ENCODE measurements at regions not wholly inside any gene's neighbourhood (a gene's known extent, or its start where the extent isn't known, plus 50 kb on each side); places are given as distances from the start of the nearest gene placed in this dataset.

- no peak overlapping the region for H3K4me2 ChIP-seq (replicated peaks; ENCODE audit: extremely low read depth, low read length, poor library complexity, severe bottlenecking)
- peaks cover 0 to 4% (median 2%) of the 10 kb centered on the region in 7 donors for H3K9me3 Mint-ChIP-seq
- no peak overlapping the region for H3K9ac ChIP-seq (ENCODE audit: insufficient read depth, low read length, poor library complexity, severe bottlenecking)
- no peaks in the 10 kb centered on the region for H3K36me3 Mint-ChIP-seq
- no peaks in the 10 kb centered on the region for H3K36me3 ChIP-seq (replicated peaks in 1 of 2; ENCODE audit: control insufficient read depth in 1 of 2, insufficient read depth in 2 of 2, low read length in 2 of 2)
- no peak overlapping the region for H3K27ac Mint-ChIP-seq
- no peak for TF ChIP-seq CTCF (IDR thresholded peaks at IDR 0.05)
- H3K27me3 Mint-ChIP-seq (ENCODE audit: low read depth in 3 of 3), result peaks cover 1 to 3% (median 2%) of the 10 kb centered on the region in 3 donors
- no peak for DNase-seq
- intact Hi-C loops (cut with micrococcal nuclease), result no loop called here
- no peaks in the 10 kb centered on the region for H3K4me1 ChIP-seq (ENCODE audit: control insufficient read depth in 1 of 2, insufficient read depth in 2 of 2, low read length in 2 of 2)
- no peaks in the 10 kb centered on the region for H4K20me1 ChIP-seq (ENCODE audit: insufficient read depth, low read length)
- no peak overlapping the region for H3K4me3 ChIP-seq (replicated peaks in 1 of 3; ENCODE audit: low read depth in 2 of 3, low read length in 3 of 3)
- peak overlapping the region in 1 of 2 donors; percentile 8 for H3K4me3 Mint-ChIP-seq
- H3K27ac ChIP-seq (ENCODE audit: low read depth in 1 of 2, low read length in 2 of 2), result no peak overlapping the region
- peaks cover 3% of the 10 kb centered on the region for H3K4me1 Mint-ChIP-seq
- H3K9me3 ChIP-seq (replicated peaks in 1 of 2; ENCODE audit: control insufficient read depth in 1 of 2, insufficient read depth in 1 of 2, low read length in 2 of 2), result no peaks in the 10 kb centered on the region
- H3K79me2 ChIP-seq (ENCODE audit: insufficient read depth, low read length), result no peaks in the 10 kb centered on the region
- 100% methylated on average over 1 of the region's 1 CpG for WGBS (ENCODE audit: insufficient coverage)
- no peak overlapping the region for H2AFZ ChIP-seq (ENCODE audit: insufficient read depth, low read depth, low read length, poor library complexity, severe bottlenecking)
- no peaks in the 10 kb centered on the region for H3K27me3 ChIP-seq (ENCODE audit: control insufficient read depth in 2 of 2, insufficient read depth in 2 of 2, low read length in 2 of 2)
Measured at GRCh38 chr1:213435715-213436114, 384.7 kb downstream of the RPS6KC1 start.

GRCh38 chr1:213438339-213438738 lies 387.3 kb downstream of the RPS6KC1 start:
- DNase-seq, result no peak
- H3K4me3 ChIP-seq (replicated peaks in 1 of 3; ENCODE audit: low read depth in 2 of 3, low read length in 3 of 3), result no peak overlapping the region
- no peak overlapping the region for H3K4me2 ChIP-seq (replicated peaks; ENCODE audit: extremely low read depth, low read length, poor library complexity, severe bottlenecking)
- no peak overlapping the region for H3K4me3 Mint-ChIP-seq
- H3K27me3 Mint-ChIP-seq (ENCODE audit: low read depth in 3 of 3), result peaks cover 0 to 3% (median 2%) of the 10 kb centered on the region in 3 donors
- no peaks in the 10 kb centered on the region for H3K79me2 ChIP-seq (ENCODE audit: insufficient read depth, low read length)
- peaks cover 0 to 4% (median 2%) of the 10 kb centered on the region in 7 donors for H3K9me3 Mint-ChIP-seq
- no peaks in the 10 kb centered on the region for H4K20me1 ChIP-seq (ENCODE audit: insufficient read depth, low read length)
- no peak overlapping the region for H3K27ac Mint-ChIP-seq
- no peaks in the 10 kb centered on the region for H3K27me3 ChIP-seq (ENCODE audit: control insufficient read depth in 2 of 2, insufficient read depth in 2 of 2, low read length in 2 of 2)
- no peak overlapping the region for H3K9ac ChIP-seq (ENCODE audit: insufficient read depth, low read length, poor library complexity, severe bottlenecking)
- no peaks in the 10 kb centered on the region for H3K4me1 ChIP-seq (ENCODE audit: control insufficient read depth in 1 of 2, insufficient read depth in 2 of 2, low read length in 2 of 2)
- no peak overlapping the region for H3K27ac ChIP-seq (ENCODE audit: low read depth in 1 of 2, low read length in 2 of 2)
- peaks cover 3% of the 10 kb centered on the region for H3K4me1 Mint-ChIP-seq
- no peaks in the 10 kb centered on the region for H3K9me3 ChIP-seq (replicated peaks in 1 of 2; ENCODE audit: control insufficient read depth in 1 of 2, insufficient read depth in 1 of 2, low read length in 2 of 2)
- H3K36me3 Mint-ChIP-seq, result no peaks in the 10 kb centered on the region
- intact Hi-C loops (cut with micrococcal nuclease), result no loop called here
- no peak for TF ChIP-seq CTCF (IDR thresholded peaks at IDR 0.05)
- no peak overlapping the region for H2AFZ ChIP-seq (ENCODE audit: insufficient read depth, low read depth, low read length, poor library complexity, severe bottlenecking)
- H3K36me3 ChIP-seq (replicated peaks in 1 of 2; ENCODE audit: control insufficient read depth in 1 of 2, insufficient read depth in 2 of 2, low read length in 2 of 2), result no peaks in the 10 kb centered on the region
